OCI-LY1 (cell line): ENCODE measurements at regions not wholly inside any gene's neighbourhood (a gene's known extent, or its start where the extent isn't known, plus 50 kb on each side); places are given as distances from the start of the nearest gene placed in this dataset.
A peak's percentile ranks its signal among the peaks of the same experiment; 100 is the strongest.

Experiments used
- H2AFZ ChIP-seq: fragments of 200-600 bp; sonication (generic), shearing (Covaris generic); 2 replicates; pipeline ENCODE4 v1.6.0; 2014; ENCODE audit warnings: antibody characterized with exemption, mild to moderate bottlenecking, low read length
- H3F3A ChIP-seq: fragments of 200-600 bp; sonication (generic), shearing (Covaris generic); 2 replicates; pipeline ENCODE4 v1.6.0; 2014; ENCODE audit warnings: mild to moderate bottlenecking, antibody characterized with exemption, low read length, moderate library complexity; ENCODE audit not compliant: insufficient read depth
- H3K27ac ChIP-seq: fragments of 200-600 bp; sonication (generic); 2 replicates; pipeline ENCODE4 v1.5.1; 2014; ENCODE audit warnings: low read length, mixed run types, mild to moderate bottlenecking, low read depth; ENCODE audit not compliant: poor library complexity, severe bottlenecking
- H3K27me3 ChIP-seq: fragments of 200-600 bp; sonication (generic); 2 replicates; pipeline ENCODE4 v1.6.0; 2014; ENCODE audit warnings: antibody characterized with exemption, mild to moderate bottlenecking, low read length, moderate library complexity; ENCODE audit not compliant: insufficient read depth
- H3K36me3 ChIP-seq: fragments of 200-600 bp; sonication (generic); 2 replicates; pipeline ENCODE4 v1.6.1; 2014; ENCODE audit warnings: mild to moderate bottlenecking, antibody characterized with exemption, low read length, moderate library complexity, mixed read lengths; ENCODE audit not compliant: insufficient read depth
- H3K4me1 ChIP-seq: fragments of 200-600 bp; sonication (generic); 2 replicates; pipeline ENCODE4 v1.5.1; 2014; ENCODE audit warnings: mild to moderate bottlenecking, low read length, moderate library complexity; ENCODE audit not compliant: insufficient read depth, severe bottlenecking
- H3K4me2 ChIP-seq: fragments of 200-600 bp; sonication (generic), shearing (Covaris generic); 2 replicates; pipeline ENCODE4 v1.6.1; 2014; ENCODE audit warnings: low read length
- H3K4me3 ChIP-seq: fragments of 200-600 bp; sonication (generic); 2 replicates; pipeline ENCODE4 v1.5.1; 2014; ENCODE audit warnings: low read length, low read depth, mild to moderate bottlenecking, mixed read lengths; ENCODE audit not compliant: poor library complexity, severe bottlenecking
- H3K79me2 ChIP-seq: fragments of 200-600 bp; shearing (Covaris generic); 2 replicates; pipeline ENCODE4 v1.6.1; 2016; ENCODE audit warnings: mixed run types, low read length, mixed read lengths; ENCODE audit not compliant: insufficient read depth
- H3K9ac ChIP-seq: fragments of 200-600 bp; sonication (generic), shearing (Covaris generic); 2 replicates; pipeline ENCODE4 v1.6.1; 2014; ENCODE audit warnings: mild to moderate bottlenecking, low read length, mixed read lengths
- H3K9me2 ChIP-seq: fragments of 200-600 bp; sonication (generic), shearing (Covaris generic); 2 replicates; pipeline ENCODE4 v1.6.1; 2014; ENCODE audit warnings: low read depth, mild to moderate bottlenecking, low read length, mixed read lengths
- H3K9me3 ChIP-seq: fragments of 200-600 bp; shearing (Covaris generic); 2 replicates; pipeline ENCODE4 v1.6.1; 2014; ENCODE audit warnings: low read length, mixed read lengths
- H4K20me1 ChIP-seq: fragments of 200-600 bp; sonication (generic), shearing (Covaris generic); 2 replicates; pipeline ENCODE4 v1.6.0; 2016; ENCODE audit warnings: mild to moderate bottlenecking, low read length; ENCODE audit not compliant: insufficient read depth
- EZH2 ChIP-seq: fragments of 200-600 bp; sonication (generic), shearing (Covaris generic); IDR thresholded peaks from 2 replicates; pipeline ENCODE4 v1.8.0; 2017; ENCODE audit warnings: borderline replicate concordance, mixed run types, mild to moderate bottlenecking, antibody characterized with exemption, low read length, moderate library complexity, mixed read lengths
- TF ChIP-seq, protein P1 (sequence below): fragments of 200-600 bp; sonication (generic), shearing (Covaris generic); IDR thresholded peaks from 2 replicates; pipeline ENCODE4 v1.5.1; 2017; ENCODE audit warnings: mild to moderate bottlenecking, antibody characterized with exemption, low read length, moderate library complexity, mixed read lengths

DNA sequence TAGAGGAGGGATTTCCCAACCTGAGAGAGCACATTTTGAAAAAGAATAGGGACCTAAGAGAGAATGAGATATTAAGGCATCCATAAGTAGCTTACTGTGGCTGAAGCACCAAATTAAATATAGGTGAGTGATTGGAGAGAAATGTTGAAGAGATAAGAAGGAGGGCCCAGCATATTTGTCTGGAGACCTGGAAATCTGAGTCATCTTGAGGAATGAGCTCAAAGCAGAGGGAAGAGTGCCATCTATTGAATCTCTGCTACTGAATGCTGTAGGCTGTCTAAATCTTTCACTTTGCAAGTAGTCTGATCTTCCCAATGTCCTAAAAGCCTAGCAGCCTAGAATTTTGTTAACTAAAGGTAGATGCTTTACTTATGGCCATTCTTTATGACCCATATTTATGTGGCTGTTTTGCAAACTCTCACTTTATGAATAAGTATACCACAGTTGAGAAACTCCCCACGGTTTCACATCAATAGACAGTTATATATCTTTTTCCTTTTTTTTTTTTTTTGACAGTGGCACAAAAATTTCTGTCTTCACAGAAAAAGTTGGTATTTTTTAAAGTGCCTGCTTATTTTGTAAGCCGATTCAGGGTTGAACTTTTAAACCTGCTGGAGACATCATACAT, 2093.5 kb downstream of the LRRC4C start:
- Histone ChIP-seq H3K36me3 (no peaks in the 10 kb centered on the region), H3K4me3 (no peak overlapping the region), H3K9ac (no peak overlapping the region), H3K4me1 (no peaks in the 10 kb centered on the region), H2AFZ (no peak overlapping the region), H3K27me3 (no peaks in the 10 kb centered on the region), H3K9me2 (no peaks in the 10 kb centered on the region), H3K27ac (no peak overlapping the region), H3K9me3 (no peaks in the 10 kb centered on the region), H3K4me2 (no peak overlapping the region), H4K20me1 (no peaks in the 10 kb centered on the region), H3K79me2 (no peaks in the 10 kb centered on the region), H3F3A (no peaks in the 10 kb centered on the region)
- TF ChIP-seq, protein P1, sequence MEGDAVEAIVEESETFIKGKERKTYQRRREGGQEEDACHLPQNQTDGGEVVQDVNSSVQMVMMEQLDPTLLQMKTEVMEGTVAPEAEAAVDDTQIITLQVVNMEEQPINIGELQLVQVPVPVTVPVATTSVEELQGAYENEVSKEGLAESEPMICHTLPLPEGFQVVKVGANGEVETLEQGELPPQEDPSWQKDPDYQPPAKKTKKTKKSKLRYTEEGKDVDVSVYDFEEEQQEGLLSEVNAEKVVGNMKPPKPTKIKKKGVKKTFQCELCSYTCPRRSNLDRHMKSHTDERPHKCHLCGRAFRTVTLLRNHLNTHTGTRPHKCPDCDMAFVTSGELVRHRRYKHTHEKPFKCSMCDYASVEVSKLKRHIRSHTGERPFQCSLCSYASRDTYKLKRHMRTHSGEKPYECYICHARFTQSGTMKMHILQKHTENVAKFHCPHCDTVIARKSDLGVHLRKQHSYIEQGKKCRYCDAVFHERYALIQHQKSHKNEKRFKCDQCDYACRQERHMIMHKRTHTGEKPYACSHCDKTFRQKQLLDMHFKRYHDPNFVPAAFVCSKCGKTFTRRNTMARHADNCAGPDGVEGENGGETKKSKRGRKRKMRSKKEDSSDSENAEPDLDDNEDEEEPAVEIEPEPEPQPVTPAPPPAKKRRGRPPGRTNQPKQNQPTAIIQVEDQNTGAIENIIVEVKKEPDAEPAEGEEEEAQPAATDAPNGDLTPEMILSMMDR, result no peak
- no peak for TF ChIP-seq EZH2

DNA sequence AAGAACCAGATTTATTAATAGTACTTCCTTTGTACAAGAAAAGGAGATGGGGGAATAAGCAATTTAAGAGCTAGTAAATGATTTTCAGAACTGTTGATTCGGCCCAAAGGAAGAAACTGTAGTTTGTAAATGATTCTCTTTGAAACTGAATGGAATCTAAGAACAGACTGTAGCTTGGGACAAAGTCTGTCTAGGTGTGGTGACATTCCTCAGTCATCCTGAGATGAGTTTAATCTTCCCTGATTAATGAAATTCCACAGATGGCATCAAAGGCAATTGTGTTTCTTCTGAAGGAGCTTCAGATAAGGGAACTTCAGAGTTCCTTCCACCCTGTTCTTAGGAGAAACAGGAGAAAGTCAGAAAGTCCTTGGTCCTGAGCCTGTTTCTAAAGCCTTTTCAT, 2095.9 kb downstream of the LRRC4C start:
- Histone ChIP-seq H3K9ac (no peak overlapping the region), H3K9me2 (no peaks in the 10 kb centered on the region), H3K27ac (no peak overlapping the region), H4K20me1 (no peaks in the 10 kb centered on the region), H3K9me3 (no peaks in the 10 kb centered on the region), H3K36me3 (no peaks in the 10 kb centered on the region), H3K4me1 (no peaks in the 10 kb centered on the region), H3K4me3 (no peak overlapping the region), H2AFZ (no peak overlapping the region), H3K79me2 (no peaks in the 10 kb centered on the region), H3K27me3 (no peaks in the 10 kb centered on the region), H3F3A (no peaks in the 10 kb centered on the region), H3K4me2 (no peak overlapping the region)
- TF ChIP-seq, protein P1, result no peak
- TF ChIP-seq EZH2, result no peak

DNA sequence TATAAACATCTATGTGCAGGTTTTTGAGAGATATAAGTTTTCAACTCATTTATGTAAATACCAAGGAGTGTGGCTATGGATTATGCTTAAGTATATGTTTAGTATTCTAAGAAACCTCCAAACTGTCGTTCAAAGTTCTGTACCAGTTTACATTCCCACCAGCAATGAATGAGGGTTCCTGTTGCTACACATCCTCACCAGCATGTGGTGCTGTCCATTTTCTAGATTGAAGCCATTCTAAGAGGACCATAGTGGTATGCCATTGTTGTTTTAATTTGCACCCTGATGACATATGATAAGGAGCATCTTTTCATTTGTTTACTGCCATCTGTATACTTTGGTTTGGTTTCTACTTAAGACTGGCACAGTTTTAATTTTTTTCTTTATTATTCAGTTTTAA, 2097.9 kb downstream of the LRRC4C start:
- no peak overlapping the region for H3K4me3 ChIP-seq
- no peaks in the 10 kb centered on the region for H4K20me1 ChIP-seq

More for the DNA sequence above, 2097.9 kb downstream of the LRRC4C start:
- Histone ChIP-seq H3K27me3 (no peaks in the 10 kb centered on the region), H2AFZ (no peak overlapping the region), H3K79me2 (no peaks in the 10 kb centered on the region), H3K4me2 (no peak overlapping the region), H3K36me3 (no peaks in the 10 kb centered on the region), H3K27ac (no peak overlapping the region), H3K9me2 (no peaks in the 10 kb centered on the region), H3K9ac (no peak overlapping the region), H3K4me1 (no peaks in the 10 kb centered on the region), H3K9me3 (no peaks in the 10 kb centered on the region), H3F3A (no peaks in the 10 kb centered on the region)
- TF ChIP-seq, protein P1, result peak; percentile 30; the same call in 1 of the 2 replicates
- no peak for TF ChIP-seq EZH2
